B cell (primary cell): ENCODE measurements at regions not wholly inside any gene's neighbourhood (a gene's known extent, or its start where the extent isn't known, plus 50 kb on each side); places are given as distances from the start of the nearest gene placed in this dataset.

Experiments
- ATAC-seq: fragments of 200-7000 bp; cut with Tn5 transposase; one replicate; pipeline ENCODE4 v1.10.0; 2021; ENCODE audit warnings: low read depth, mild to moderate bottlenecking, moderate number of reproducible peaks, moderate library complexity
- CTCF ChIA-PET: fragments of 350-600 bp; sonication (Branson Sonifier 250); formaldehyde crosslinking; loops from one replicate; lab custom pipeline; 2021; ENCODE audit warnings: antibody characterized with exemption, inconsistent platforms; lab: Charles Lee
- POLR2A ChIA-PET: fragments of 350-600 bp; sonication (Branson Sonifier 250); formaldehyde crosslinking; loops from one replicate; lab custom pipeline; 2021; ENCODE audit warnings: antibody characterized with exemption; lab: Charles Lee
- DNase-seq: peaks from one replicate; pipeline ENCODE4 v3.0.0; 2013
- H2AFZ ChIP-seq: 2 replicates; pipeline ENCODE4 v1.6.1; 2012; ENCODE audit warnings: mild to moderate bottlenecking, low read depth, low read length; ENCODE audit not compliant: insufficient read depth, poor library complexity, severe bottlenecking
- H3K27ac ChIP-seq, 2 donors: 1 replicate in 1 of 2; 2 replicates in 1 of 2; pipeline ENCODE4 v1.5.1; 2012 to 2013; ENCODE audit warnings: low read length in 2 of 2, mild to moderate bottlenecking in 2 of 2, moderate library complexity in 1 of 2
- H3K27me3 ChIP-seq, 4 experiments: fragments of 200-600 bp in 1 of 4; sonication (generic) in 1 of 4; replicated peaks in 1 of 4; 1 replicate in 2 of 4; 2 replicates in 2 of 4; pipeline versions ENCODE4 v1.6.1 to v1.7.0; 2013 to 2016; ENCODE audit warnings: low read length in 3 of 4, mild to moderate bottlenecking in 2 of 4, mixed read lengths in 1 of 4, moderate library complexity in 1 of 4; ENCODE audit not compliant: insufficient read depth in 4 of 4, control insufficient read depth in 3 of 4; ENCODE audit errors: control extremely low read depth in 1 of 4
- H3K36me3 ChIP-seq, 2 experiments: replicated peaks in 1 of 2; 1 replicate in 1 of 2; 2 replicates in 1 of 2; pipeline versions ENCODE4 v1.6.1 to v1.7.1; 2013; ENCODE audit warnings: low read length in 1 of 2; ENCODE audit not compliant: insufficient read depth in 2 of 2, control insufficient read depth in 1 of 2; ENCODE audit errors: control extremely low read depth in 1 of 2, extremely low read depth in 1 of 2
- H3K4me1 ChIP-seq, 2 donors: fragments of 200-600 bp in 1 of 2; sonication (generic) in 1 of 2; 1 replicate in 1 of 2; 2 replicates in 1 of 2; pipeline versions ENCODE4 v1.5.1 to v1.6.1; 2013 to 2017; ENCODE audit warnings: low read length in 2 of 2; ENCODE audit not compliant: control insufficient read depth in 2 of 2, insufficient read depth in 2 of 2
- H3K4me2 ChIP-seq: replicated peaks from 2 replicates; pipeline ENCODE3; 2012; ENCODE audit warnings: mild to moderate bottlenecking, low read depth, low read length; ENCODE audit not compliant: poor library complexity, severe bottlenecking
- H3K4me3 ChIP-seq, 5 experiments: fragments of 200-600 bp in 1 of 5; sonication (generic) in 1 of 5; 1 replicate in 3 of 5; 2 replicates in 2 of 5; pipeline versions ENCODE4 v1.5.1 to v1.7.0; 2011 to 2016; ENCODE audit warnings: low read length in 4 of 5, mild to moderate bottlenecking in 4 of 5, low read depth in 2 of 5, control low read depth in 1 of 5, moderate library complexity in 1 of 5; ENCODE audit not compliant: insufficient read depth in 1 of 5; ENCODE audit errors: control extremely low read depth in 1 of 5, extremely low read depth in 1 of 5
- H3K79me2 ChIP-seq: fragments of 200-600 bp; sonication (generic); one replicate; pipeline ENCODE4 v1.6.0; 2016; ENCODE audit warnings: low read length; ENCODE audit not compliant: control insufficient read depth, insufficient read depth
- H3K9ac ChIP-seq: fragments of 200-600 bp; sonication (generic); 2 replicates; pipeline ENCODE4 v1.6.1; 2017; ENCODE audit warnings: mild to moderate bottlenecking, low read length, moderate library complexity
- H3K9me3 ChIP-seq, 3 donors: one replicate each; pipeline versions ENCODE4 v1.6.1 to v1.7.1; 2013; ENCODE audit warnings: low read length in 2 of 3; ENCODE audit not compliant: control insufficient read depth in 2 of 3, insufficient read depth in 1 of 3; ENCODE audit errors: control extremely low read depth in 1 of 3
- H4K20me1 ChIP-seq: 2 replicates; pipeline ENCODE4 v1.6.0; 2012; ENCODE audit warnings: mild to moderate bottlenecking, low read length; ENCODE audit not compliant: insufficient read depth, control insufficient read depth, poor library complexity, severe bottlenecking
- H3K27ac Mint-ChIP-seq: one replicate; pipeline ENCODE4 v1.8.0; 2021; ENCODE audit warnings: mixed read lengths
- H3K27me3 Mint-ChIP-seq: one replicate; pipeline ENCODE4 v1.8.0; 2021; ENCODE audit warnings: mixed read lengths
- H3K4me1 Mint-ChIP-seq: one replicate; pipeline ENCODE4 v1.8.0; 2021; ENCODE audit warnings: mixed read lengths
- H3K4me3 Mint-ChIP-seq: one replicate; pipeline ENCODE4 v1.8.0; 2021; ENCODE audit warnings: mixed read lengths
- H3K9me3 Mint-ChIP-seq: one replicate; pipeline ENCODE4 v1.8.0; 2022; ENCODE audit warnings: mixed read lengths; ENCODE audit not compliant: insufficient read depth
- EZH2 ChIP-seq: IDR thresholded peaks from 2 replicates; pipeline ENCODE4 v1.6.1; 2012; ENCODE audit warnings: borderline replicate concordance, low read depth, mild to moderate bottlenecking, moderate library complexity, low read length; ENCODE audit not compliant: insufficient read depth, poor library complexity, severe bottlenecking
- WGBS: methylation state at CpG from one replicate; pipeline ENCODE4 v1.1.5; 2013; ENCODE audit warnings: missing lambda C conversion rate; ENCODE audit not compliant: insufficient coverage; 5-methylcytosine and 5-hydroxymethylcytosine counted together
- intact Hi-C: fragments of 100-400 bp; cut with micrococcal nuclease; formaldehyde crosslinking; loops from one replicate; pipeline ENCODE4 v1.10.0; 2022
- TF ChIP-seq, protein P1 (sequence below): fragments of 200-600 bp; IDR thresholded peaks from one replicate; pipeline ENCODE4 v1.8.0; 2022; ENCODE audit warnings: antibody characterized with exemption, mild to moderate bottlenecking

DNA sequence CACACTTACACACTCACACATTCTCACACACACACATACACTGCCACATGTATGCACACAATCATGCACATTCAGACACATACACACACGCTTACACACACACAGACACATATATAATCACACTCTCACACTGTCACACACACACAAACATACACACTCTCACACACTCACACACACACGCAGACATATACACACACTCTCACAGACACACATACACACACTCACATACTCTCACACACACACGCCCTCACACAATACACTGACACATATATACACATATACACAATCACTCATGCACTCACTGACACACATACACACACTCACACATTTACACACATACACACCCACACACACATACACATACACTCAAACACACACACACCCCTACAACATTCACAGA lies 435.3 kb upstream of the FRG1 start:
- peaks cover 5% of the 10 kb centered on the region for H3K9me3 Mint-ChIP-seq
- DNase-seq (no peak), ATAC-seq (no peak)
- H3K36me3 ChIP-seq: no peaks in the 10 kb centered on the region
- no peaks in the 10 kb centered on the region for H3K4me1 ChIP-seq
- no peak for TF ChIP-seq EZH2
- TF ChIP-seq, protein P1, sequence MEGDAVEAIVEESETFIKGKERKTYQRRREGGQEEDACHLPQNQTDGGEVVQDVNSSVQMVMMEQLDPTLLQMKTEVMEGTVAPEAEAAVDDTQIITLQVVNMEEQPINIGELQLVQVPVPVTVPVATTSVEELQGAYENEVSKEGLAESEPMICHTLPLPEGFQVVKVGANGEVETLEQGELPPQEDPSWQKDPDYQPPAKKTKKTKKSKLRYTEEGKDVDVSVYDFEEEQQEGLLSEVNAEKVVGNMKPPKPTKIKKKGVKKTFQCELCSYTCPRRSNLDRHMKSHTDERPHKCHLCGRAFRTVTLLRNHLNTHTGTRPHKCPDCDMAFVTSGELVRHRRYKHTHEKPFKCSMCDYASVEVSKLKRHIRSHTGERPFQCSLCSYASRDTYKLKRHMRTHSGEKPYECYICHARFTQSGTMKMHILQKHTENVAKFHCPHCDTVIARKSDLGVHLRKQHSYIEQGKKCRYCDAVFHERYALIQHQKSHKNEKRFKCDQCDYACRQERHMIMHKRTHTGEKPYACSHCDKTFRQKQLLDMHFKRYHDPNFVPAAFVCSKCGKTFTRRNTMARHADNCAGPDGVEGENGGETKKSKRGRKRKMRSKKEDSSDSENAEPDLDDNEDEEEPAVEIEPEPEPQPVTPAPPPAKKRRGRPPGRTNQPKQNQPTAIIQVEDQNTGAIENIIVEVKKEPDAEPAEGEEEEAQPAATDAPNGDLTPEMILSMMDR: no peak
- no peaks in the 10 kb centered on the region for H3K27me3 ChIP-seq
- H3K9me3 ChIP-seq: no peaks in the 10 kb centered on the region
- no peak overlapping the region for H3K4me3 ChIP-seq
- no peak overlapping the region for H3K4me3 Mint-ChIP-seq
- no peaks in the 10 kb centered on the region for H4K20me1 ChIP-seq
- H3K4me2 ChIP-seq: no peak overlapping the region
- no peak overlapping the region for H3K9ac ChIP-seq
- no peaks in the 10 kb centered on the region for H3K4me1 Mint-ChIP-seq
- no peak overlapping the region for H3K27ac Mint-ChIP-seq
- WGBS: 98% methylated on average over 3 of the region's 3 CpGs
- no peak overlapping the region for H2AFZ ChIP-seq
- no peak overlapping the region for H3K27ac ChIP-seq
- H3K79me2 ChIP-seq: no peaks in the 10 kb centered on the region
- POLR2A ChIA-PET: no interaction called here
- no peaks in the 10 kb centered on the region for H3K27me3 Mint-ChIP-seq
- CTCF ChIA-PET: no interaction called here
- intact Hi-C loops: no loop called here

GRCh38 chr4:189506080-189506479 lies 434.6 kb upstream of the FRG1 start:
- Histone ChIP-seq H3K4me1 (no peaks in the 10 kb centered on the region), H3K79me2 (no peaks in the 10 kb centered on the region), H3K27ac (no peak overlapping the region), H3K9me3 (no peaks in the 10 kb centered on the region), H3K4me3 (no peak overlapping the region), H2AFZ (no peak overlapping the region), H3K36me3 (no peaks in the 10 kb centered on the region), H3K27me3 (no peaks in the 10 kb centered on the region), H4K20me1 (no peaks in the 10 kb centered on the region), H3K9ac (no peak overlapping the region), H3K4me2 (no peak overlapping the region)
- intact Hi-C loops: no loop called here
- Mint-ChIP-seq H3K27ac (no peak overlapping the region), H3K9me3 (peaks cover 5% of the 10 kb centered on the region), H3K4me1 (no peaks in the 10 kb centered on the region), H3K4me3 (no peak overlapping the region), H3K27me3 (no peaks in the 10 kb centered on the region)
- TF ChIP-seq EZH2: no peak
- TF ChIP-seq, protein P1: no peak
- ATAC-seq: no peak
- DNase-seq: no peak
- ChIA-PET CTCF (no interaction called here), POLR2A (no interaction called here)
- 78% methylated on average over 8 of the region's 10 CpGs for WGBS
